A549 (cell line): ENCODE measurements at regions not wholly inside any gene's neighbourhood (a gene's known extent, or its start where the extent isn't known, plus 50 kb on each side); places are given as distances from the start of the nearest gene placed in this dataset.

ENCODE experiments used
- ATAC-seq, 2 experiments: fragments of 200-7000 bp in 1 of 2; fragments of >200 bp in 1 of 2; cut with Nextera tagmentation in 1 of 2; cut with Tn5 transposase in 1 of 2; 3 replicates each; pipeline versions ENCODE4 v1.8.0 to v1.9.1; 2018 to 2020; ENCODE audit warnings: mild to moderate bottlenecking in 1 of 2, moderate library complexity in 1 of 2
- CTCF ChIA-PET: fragments of 300-600 bp; sonication (Branson Sonifier 250); formaldehyde crosslinking; extraction: SDS; loops from one replicate; lab custom pipeline; 2021; ENCODE audit warnings: antibody characterized with exemption, inconsistent platforms; lab: Yijun Ruan, JAX
- POLR2A ChIA-PET: fragments of 350-600 bp; formaldehyde crosslinking; extraction: SDS; loops from one replicate; lab custom pipeline; 2021; ENCODE audit warnings: antibody characterized with exemption, inconsistent platforms; lab: Yijun Ruan, JAX
- DNase-seq, 2 experiments: peaks; one replicate each; pipeline versions ENCODE4 v3.0.0 to v3.0.0-alpha.2; 2011 to 2016; ENCODE audit warnings: low read depth in 1 of 2, low spot score in 1 of 2
- FAIRE-seq: peaks from 2 replicates; lab custom pipeline; 2011; peaks lifted over from hg19 to GRCh38; lab: Jason Lieb, UNC
- H3K27ac ChIP-seq, 2 experiments: fragments of >200 bp; sonication (Bioruptor Twin); formaldehyde crosslinking; 3 replicates each; pipeline ENCODE4 v1.5.1; 2016 to 2017
- H3K4me1 ChIP-seq: fragments of >200 bp; sonication (Bioruptor Twin); formaldehyde crosslinking; 3 replicates; pipeline ENCODE4 v1.6.1; 2016
- H3K4me2 ChIP-seq: fragments of >200 bp; sonication (Bioruptor Twin); formaldehyde crosslinking; 3 replicates; pipeline ENCODE4 v1.6.1; 2016
- H3K4me3 ChIP-seq: fragments of >200 bp; sonication (Bioruptor Twin); formaldehyde crosslinking; 3 replicates; pipeline ENCODE4 v1.5.1; 2016
- H3K9me3 ChIP-seq: fragments of >200 bp; sonication (Bioruptor Twin); formaldehyde crosslinking; 3 replicates; pipeline ENCODE4 v1.6.1; 2016
- CHD4 ChIP-seq: fragments of 200-600 bp; sonication (generic); IDR thresholded peaks from 2 replicates; pipeline ENCODE4 v1.6.1; 2016; ENCODE audit warnings: antibody characterized with exemption, mild to moderate bottlenecking, borderline replicate concordance
- EHMT2 ChIP-seq: fragments of 200-600 bp; sonication (generic); IDR thresholded peaks from 2 replicates; pipeline ENCODE4 v1.6.1; 2016; ENCODE audit warnings: antibody characterized with exemption, low read depth, mild to moderate bottlenecking, moderate library complexity
- EP300 ChIP-seq, 2 experiments: fragments of >200 bp; sonication (Bioruptor Twin); formaldehyde crosslinking; IDR thresholded peaks; 2 replicates in 1 of 2; 3 replicates in 1 of 2; pipeline ENCODE4 v1.6.1; 2016 to 2017
- FOSL2 ChIP-seq, 2 experiments: fragments of 450-650 bp in 1 of 2; fragments of >200 bp in 1 of 2; sonication (Bioruptor Twin) in 1 of 2; formaldehyde crosslinking; IDR thresholded peaks; 2 replicates each; pipeline versions ENCODE4 v1.5.0 to v1.6.1; 2016 to 2020; ENCODE audit warnings: mild to moderate bottlenecking in 1 of 2, moderate library complexity in 1 of 2
- GATA3 ChIP-seq: IDR thresholded peaks from 2 replicates; pipeline ENCODE4 v1.6.1; 2012; ENCODE audit warnings: borderline replicate concordance
- HEYL ChIP-seq: fragments of 250-450 bp; sonication (Bioruptor Pico); IDR thresholded peaks from 2 replicates; pipeline ENCODE4 v1.8.0; 2021; ENCODE audit warnings: mild to moderate bottlenecking, moderate library complexity
- HOXA7 ChIP-seq: fragments of 250-450 bp; sonication (Bioruptor Pico); IDR thresholded peaks from 2 replicates; pipeline ENCODE4 v1.5.0; 2020; ENCODE audit warnings: mild to moderate bottlenecking, moderate library complexity
- HOXB13 ChIP-seq: fragments of 250-450 bp; sonication (Bioruptor Pico); IDR thresholded peaks from 2 replicates; pipeline ENCODE4 v1.5.0; 2020; ENCODE audit warnings: low read depth, mild to moderate bottlenecking, moderate library complexity
- HOXB5 ChIP-seq: fragments of 250-450 bp; sonication (Bioruptor Pico); IDR thresholded peaks from 2 replicates; pipeline ENCODE4 v1.5.0; 2020; ENCODE audit warnings: mild to moderate bottlenecking, moderate library complexity
- JUNB ChIP-seq: fragments of >200 bp; sonication (Bioruptor Twin); formaldehyde crosslinking; IDR thresholded peaks from 2 replicates; pipeline ENCODE4 v1.6.1; 2016
- KDM1A ChIP-seq: fragments of 200-600 bp; sonication (generic); IDR thresholded peaks from 2 replicates; pipeline ENCODE4 v1.6.1; 2016; ENCODE audit warnings: low read depth, mild to moderate bottlenecking
- KDM5A ChIP-seq: fragments of 200-600 bp; sonication (generic); IDR thresholded peaks from 2 replicates; pipeline ENCODE4 v1.6.1; 2016; ENCODE audit warnings: antibody characterized with exemption, mild to moderate bottlenecking
- MAFK ChIP-seq: fragments of 450-650 bp; IDR thresholded peaks from 2 replicates; pipeline ENCODE4 v1.6.1; 2014; ENCODE audit not compliant: partially characterized antibody
- RAD21 ChIP-seq, 2 experiments: fragments of >200 bp in 1 of 2; sonication (Bioruptor Twin) in 1 of 2; formaldehyde crosslinking in 1 of 2; IDR thresholded peaks in 1 of 2; conservative IDR thresholded peaks in 1 of 2; 2 replicates in 1 of 2; 3 replicates in 1 of 2; pipeline ENCODE4 v1.6.1; 2012 to 2018; ENCODE audit warnings: inconsistent platforms in 1 of 2
- RARB ChIP-seq: fragments of 250-450 bp; sonication (Bioruptor Pico); IDR thresholded peaks from 2 replicates; pipeline ENCODE4 v1.8.0; 2021; ENCODE audit warnings: mild to moderate bottlenecking, moderate library complexity
- RFX5 ChIP-seq: fragments of 450-650 bp; IDR thresholded peaks from 2 replicates; pipeline ENCODE4 v1.7.1; 2014; ENCODE audit warnings: antibody characterized with exemption, mild to moderate bottlenecking, moderate library complexity
- SMC3 ChIP-seq: fragments of >200 bp; sonication (Bioruptor Twin); formaldehyde crosslinking; IDR thresholded peaks from 3 replicates; pipeline ENCODE4 v1.6.1; 2018; ENCODE audit warnings: inconsistent platforms
- SREBF2 ChIP-seq: fragments of 450-650 bp; IDR thresholded peaks from 2 replicates; pipeline ENCODE4 v1.6.1; 2014; ENCODE audit warnings: mild to moderate bottlenecking, moderate library complexity
- TFCP2L1 ChIP-seq: fragments of 250-450 bp; sonication (Bioruptor Pico); IDR thresholded peaks from 2 replicates; pipeline ENCODE4 v1.5.0; 2021; ENCODE audit warnings: mild to moderate bottlenecking
- ZFP36 ChIP-seq: fragments of 450-650 bp; IDR thresholded peaks from 2 replicates; pipeline ENCODE4 v1.6.1; 2014; ENCODE audit warnings: borderline replicate concordance; ENCODE audit not compliant: partially characterized antibody
- ZSCAN20 ChIP-seq: fragments of 250-450 bp; sonication (Bioruptor Pico); IDR thresholded peaks from 2 replicates; pipeline ENCODE4 v1.8.0; 2022; ENCODE audit warnings: mild to moderate bottlenecking, moderate library complexity
- WGBS: methylation state at CpG from one replicate; pipeline ENCODE4 v1.1.6; 2017; ENCODE audit errors: missing lambda C conversion rate; 5-methylcytosine and 5-hydroxymethylcytosine counted together
- TF ChIP-seq, protein P1 (sequence below): fragments of >200 bp; sonication (Bioruptor Twin); formaldehyde crosslinking; IDR thresholded peaks from 3 replicates; pipeline ENCODE4 v1.5.1; 2016
- TF ChIP-seq, protein P2 (sequence below): fragments of >200 bp; sonication (Bioruptor Twin); formaldehyde crosslinking; IDR thresholded peaks from 3 replicates; pipeline ENCODE4 v1.6.1; 2016
- TF ChIP-seq, protein P3 (sequence below): IDR thresholded peaks from 2 replicates; pipeline ENCODE4 v1.6.1; 2012
- TF ChIP-seq, protein P4 (sequence below): fragments of 250-450 bp; sonication (Bioruptor Pico); IDR thresholded peaks from 2 replicates; pipeline ENCODE4 v1.5.0; 2021; ENCODE audit warnings: mild to moderate bottlenecking, moderate library complexity, borderline replicate concordance

DNA sequence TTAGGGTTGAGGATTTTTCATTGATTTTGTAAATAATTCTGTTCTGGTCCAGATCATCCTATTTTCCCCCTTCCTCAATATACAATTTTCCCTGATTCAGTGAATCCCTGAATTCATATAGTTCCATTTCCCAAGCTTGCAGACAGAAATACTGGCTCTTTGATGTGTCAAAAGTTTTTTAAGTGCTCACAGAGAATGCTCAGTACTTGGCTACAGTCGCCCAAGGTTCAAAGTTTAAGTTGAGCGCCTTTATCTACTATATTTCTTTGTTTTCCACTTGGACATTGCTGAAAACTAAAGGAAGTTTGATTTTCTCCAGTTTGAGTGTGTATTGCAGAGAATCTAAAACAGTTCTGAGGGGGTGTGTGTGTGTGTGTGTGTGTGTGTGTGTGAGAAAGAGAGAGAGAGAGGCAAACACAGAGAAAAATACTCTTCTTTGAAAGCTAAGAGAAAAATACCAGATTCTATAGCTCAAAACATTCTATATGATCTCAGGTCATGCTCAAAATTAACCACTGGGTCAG lies 136.2 kb upstream of the ACO1 start:
- H3K27ac ChIP-seq: no peak overlapping the region
- no peak overlapping the region for H3K4me2 ChIP-seq
- FAIRE-seq: no peak
- POLR2A ChIA-PET: no interaction called here
- no peak for DNase-seq
- no peak overlapping the region for H3K4me3 ChIP-seq
- TF ChIP-seq RARB (CRISPR knock-in tag): no peak
- no peak for TF ChIP-seq JUNB
- no peak for TF ChIP-seq SREBF2
- TF ChIP-seq EP300 (IDR thresholded peaks at IDR 0.05): no peak
- no peak for TF ChIP-seq RFX5
- TF ChIP-seq, all 56 proteins: peak for 0
- no peaks in the 10 kb centered on the region for H3K4me1 ChIP-seq
- no peak for ATAC-seq
- CTCF ChIA-PET: no interaction called here
- no peaks in the 10 kb centered on the region; the same call in 2 of the 3 replicates for H3K9me3 ChIP-seq
- WGBS: 0% methylated on average over 2 of the region's 2 CpGs

DNA sequence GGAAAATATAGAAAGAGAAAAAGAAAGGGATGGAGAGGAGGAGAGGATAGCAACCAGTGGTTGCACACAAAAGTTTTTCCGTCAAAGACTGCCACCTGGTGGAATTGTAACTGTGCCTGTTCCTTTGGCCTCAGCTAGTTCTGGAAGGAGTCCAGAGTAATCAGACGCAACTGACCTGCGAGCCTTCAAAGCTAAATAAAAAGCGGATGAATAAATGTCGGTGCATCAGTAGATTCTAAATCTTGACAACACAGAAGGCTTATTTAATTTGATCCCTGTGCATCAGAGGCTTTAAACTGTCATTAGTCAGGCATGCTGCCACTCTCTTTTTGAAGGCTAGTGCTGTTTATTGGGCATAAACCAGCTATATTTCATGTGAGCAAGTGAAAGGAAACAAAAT lies 132.9 kb upstream of the ACO1 start:
- H3K27ac ChIP-seq: no peak overlapping the region
- WGBS: 1% methylated on average over 5 of the region's 5 CpGs
- no peak for FAIRE-seq
- ChIA-PET POLR2A (no interaction called here), CTCF (interaction anchor here (0.6 to 1.7 kb wide), 6 partner anchors 8 to 22 kb away, joined by 4 to 9 read pairs (median 4); no protein-coding TSS in a partner anchor)
- TF ChIP-seq KDM1A (no peak), JUNB (no peak), SMC3 (peak; percentile 65), HOXA7 (CRISPR knock-in tag) (no peak), KDM5A (no peak), HEYL (no peak), RAD21 (conservative IDR thresholded peaks at IDR 0.05 in 1 of 2, IDR thresholded peaks at IDR 0.05 in 1 of 2) (peak; percentile 69 to 71), ZSCAN20 (CRISPR knock-in tag) (no peak), CHD4 (no peak), EHMT2 (no peak), RARB (CRISPR knock-in tag) (no peak), HOXB5 (CRISPR knock-in tag) (no peak)
- TF ChIP-seq, protein P1, sequence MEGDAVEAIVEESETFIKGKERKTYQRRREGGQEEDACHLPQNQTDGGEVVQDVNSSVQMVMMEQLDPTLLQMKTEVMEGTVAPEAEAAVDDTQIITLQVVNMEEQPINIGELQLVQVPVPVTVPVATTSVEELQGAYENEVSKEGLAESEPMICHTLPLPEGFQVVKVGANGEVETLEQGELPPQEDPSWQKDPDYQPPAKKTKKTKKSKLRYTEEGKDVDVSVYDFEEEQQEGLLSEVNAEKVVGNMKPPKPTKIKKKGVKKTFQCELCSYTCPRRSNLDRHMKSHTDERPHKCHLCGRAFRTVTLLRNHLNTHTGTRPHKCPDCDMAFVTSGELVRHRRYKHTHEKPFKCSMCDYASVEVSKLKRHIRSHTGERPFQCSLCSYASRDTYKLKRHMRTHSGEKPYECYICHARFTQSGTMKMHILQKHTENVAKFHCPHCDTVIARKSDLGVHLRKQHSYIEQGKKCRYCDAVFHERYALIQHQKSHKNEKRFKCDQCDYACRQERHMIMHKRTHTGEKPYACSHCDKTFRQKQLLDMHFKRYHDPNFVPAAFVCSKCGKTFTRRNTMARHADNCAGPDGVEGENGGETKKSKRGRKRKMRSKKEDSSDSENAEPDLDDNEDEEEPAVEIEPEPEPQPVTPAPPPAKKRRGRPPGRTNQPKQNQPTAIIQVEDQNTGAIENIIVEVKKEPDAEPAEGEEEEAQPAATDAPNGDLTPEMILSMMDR: peak; percentile 76
- TF ChIP-seq, protein P2, sequence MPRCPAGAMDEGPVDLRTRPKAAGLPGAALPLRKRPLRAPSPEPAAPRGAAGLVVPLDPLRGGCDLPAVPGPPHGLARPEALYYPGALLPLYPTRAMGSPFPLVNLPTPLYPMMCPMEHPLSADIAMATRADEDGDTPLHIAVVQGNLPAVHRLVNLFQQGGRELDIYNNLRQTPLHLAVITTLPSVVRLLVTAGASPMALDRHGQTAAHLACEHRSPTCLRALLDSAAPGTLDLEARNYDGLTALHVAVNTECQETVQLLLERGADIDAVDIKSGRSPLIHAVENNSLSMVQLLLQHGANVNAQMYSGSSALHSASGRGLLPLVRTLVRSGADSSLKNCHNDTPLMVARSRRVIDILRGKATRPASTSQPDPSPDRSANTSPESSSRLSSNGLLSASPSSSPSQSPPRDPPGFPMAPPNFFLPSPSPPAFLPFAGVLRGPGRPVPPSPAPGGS: no peak
- TF ChIP-seq, protein P3, sequence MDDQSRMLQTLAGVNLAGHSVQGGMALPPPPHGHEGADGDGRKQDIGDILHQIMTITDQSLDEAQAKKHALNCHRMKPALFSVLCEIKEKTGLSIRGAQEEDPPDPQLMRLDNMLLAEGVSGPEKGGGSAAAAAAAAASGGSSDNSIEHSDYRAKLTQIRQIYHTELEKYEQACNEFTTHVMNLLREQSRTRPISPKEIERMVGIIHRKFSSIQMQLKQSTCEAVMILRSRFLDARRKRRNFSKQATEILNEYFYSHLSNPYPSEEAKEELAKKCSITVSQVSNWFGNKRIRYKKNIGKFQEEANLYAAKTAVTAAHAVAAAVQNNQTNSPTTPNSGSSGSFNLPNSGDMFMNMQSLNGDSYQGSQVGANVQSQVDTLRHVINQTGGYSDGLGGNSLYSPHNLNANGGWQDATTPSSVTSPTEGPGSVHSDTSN: no peak
- TF ChIP-seq, all 56 proteins: peak for 3
- Histone ChIP-seq H3K9me3 (0 out of 3 replicates have a peak, but pooled peaks cover 2% of the 10 kb centered on the region), H3K4me3 (no peak overlapping the region), H3K4me2 (no peak overlapping the region), H3K4me1 (no peaks in the 10 kb centered on the region)
- DNase-seq (peak; percentile 22 to 59), ATAC-seq (peak; percentile 85 to 92; a peak in 5 of 6 replicates)

DNA sequence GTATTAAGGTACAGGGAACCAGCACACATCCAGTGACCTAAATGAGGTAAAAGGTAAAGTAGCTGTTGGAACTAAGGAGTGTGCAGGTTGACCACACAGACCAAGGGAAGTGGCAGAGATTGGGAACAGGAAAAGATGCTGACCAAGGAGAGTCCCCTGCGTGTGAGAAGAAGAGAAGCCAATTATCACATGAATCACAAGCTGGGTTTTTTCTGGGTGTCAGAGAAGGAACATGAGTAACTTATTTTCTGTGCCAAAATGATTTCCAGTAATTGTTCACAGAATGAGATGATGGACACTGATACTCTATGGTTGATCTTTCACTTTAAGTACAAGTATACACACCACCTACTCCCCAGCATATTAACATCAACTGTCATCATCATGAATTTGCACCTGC lies 130.7 kb upstream of the ACO1 start:
- POLR2A ChIA-PET: no interaction called here
- Histone ChIP-seq H3K9me3 (0 out of 3 replicates have a peak, but pooled peaks cover 2% of the 10 kb centered on the region), H3K4me1 (no peaks in the 10 kb centered on the region), H3K4me3 (no peak overlapping the region), H3K27ac (no peak overlapping the region), H3K4me2 (no peak overlapping the region)
- no peak for ATAC-seq
- 4% methylated on average over 1 of the region's 1 CpG for WGBS
- DNase-seq: no peak
- CTCF ChIA-PET: interaction anchor here (1.4 kb wide), 1 partner anchor 105 kb away, joined by 4 read pairs; no protein-coding TSS in a partner anchor
- no peak for FAIRE-seq
- TF ChIP-seq FOSL2 (IDR thresholded peaks at IDR 0.05): no peak
- TF ChIP-seq FOSL2 (CRISPR knock-in tag; IDR thresholded peaks at IDR 0.05): no peak
- TF ChIP-seq ZFP36: no peak
- TF ChIP-seq, protein P4, sequence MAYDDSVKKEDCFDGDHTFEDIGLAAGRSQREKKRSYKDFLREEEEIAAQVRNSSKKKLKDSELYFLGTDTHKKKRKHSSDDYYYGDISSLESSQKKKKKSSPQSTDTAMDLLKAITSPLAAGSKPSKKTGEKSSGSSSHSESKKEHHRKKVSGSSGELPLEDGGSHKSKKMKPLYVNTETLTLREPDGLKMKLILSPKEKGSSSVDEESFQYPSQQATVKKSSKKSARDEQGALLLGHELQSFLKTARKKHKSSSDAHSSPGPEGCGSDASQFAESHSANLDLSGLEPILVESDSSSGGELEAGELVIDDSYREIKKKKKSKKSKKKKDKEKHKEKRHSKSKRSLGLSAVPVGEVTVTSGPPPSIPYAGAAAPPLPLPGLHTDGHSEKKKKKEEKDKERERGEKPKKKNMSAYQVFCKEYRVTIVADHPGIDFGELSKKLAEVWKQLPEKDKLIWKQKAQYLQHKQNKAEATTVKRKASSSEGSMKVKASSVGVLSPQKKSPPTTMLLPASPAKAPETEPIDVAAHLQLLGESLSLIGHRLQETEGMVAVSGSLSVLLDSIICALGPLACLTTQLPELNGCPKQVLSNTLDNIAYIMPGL (CRISPR knock-in tag): no peak
- TF ChIP-seq, protein P1: no peak
- TF ChIP-seq GATA3: no peak
- TF ChIP-seq EHMT2: no peak
- no peak for TF ChIP-seq MAFK
- TF ChIP-seq TFCP2L1 (CRISPR knock-in tag): no peak
- no peak for TF ChIP-seq ZSCAN20 (CRISPR knock-in tag)
- no peak for TF ChIP-seq HOXB13 (CRISPR knock-in tag)
